GM12875 (cell line): ENCODE measurements at regions not wholly inside any gene's neighbourhood (a gene's known extent, or its start where the extent isn't known, plus 50 kb on each side); places are given as distances from the start of the nearest gene placed in this dataset.

Source experiments
- H3K4me3 ChIP-seq: one replicate; pipeline ENCODE4 v1.5.1; 2011; ENCODE audit warnings: low read depth, low read length, control low read depth
- TF ChIP-seq, protein P1 (sequence below): IDR thresholded peaks from 2 replicates; pipeline ENCODE4 v1.5.1; 2011; ENCODE audit warnings: low read depth, mild to moderate bottlenecking, control low read depth, inconsistent platforms, low read length, moderate library complexity, borderline replicate concordance; ENCODE audit not compliant: insufficient read depth

DNA sequence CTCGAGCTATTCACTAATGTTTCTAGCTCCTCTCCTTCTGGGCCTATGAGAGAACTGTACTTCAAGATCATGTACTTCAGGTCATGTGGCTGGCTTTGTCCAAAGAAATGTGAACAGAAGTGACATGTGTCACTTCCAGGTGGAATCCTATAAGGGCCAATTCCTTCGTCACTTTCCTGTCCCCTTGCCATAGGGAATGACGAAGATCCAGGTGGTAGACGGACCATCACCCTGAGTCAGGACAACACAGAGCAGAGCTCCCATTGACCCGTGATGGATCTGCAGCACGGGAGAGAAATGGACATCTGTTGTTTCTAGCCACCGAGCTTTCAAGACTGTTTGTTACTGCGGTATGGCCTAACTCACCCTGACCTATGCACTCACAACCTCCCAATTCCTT lies 157.0 kb downstream of the DRD1 start:
- H3K4me3 ChIP-seq, result no peak overlapping the region
- TF ChIP-seq, protein P1, sequence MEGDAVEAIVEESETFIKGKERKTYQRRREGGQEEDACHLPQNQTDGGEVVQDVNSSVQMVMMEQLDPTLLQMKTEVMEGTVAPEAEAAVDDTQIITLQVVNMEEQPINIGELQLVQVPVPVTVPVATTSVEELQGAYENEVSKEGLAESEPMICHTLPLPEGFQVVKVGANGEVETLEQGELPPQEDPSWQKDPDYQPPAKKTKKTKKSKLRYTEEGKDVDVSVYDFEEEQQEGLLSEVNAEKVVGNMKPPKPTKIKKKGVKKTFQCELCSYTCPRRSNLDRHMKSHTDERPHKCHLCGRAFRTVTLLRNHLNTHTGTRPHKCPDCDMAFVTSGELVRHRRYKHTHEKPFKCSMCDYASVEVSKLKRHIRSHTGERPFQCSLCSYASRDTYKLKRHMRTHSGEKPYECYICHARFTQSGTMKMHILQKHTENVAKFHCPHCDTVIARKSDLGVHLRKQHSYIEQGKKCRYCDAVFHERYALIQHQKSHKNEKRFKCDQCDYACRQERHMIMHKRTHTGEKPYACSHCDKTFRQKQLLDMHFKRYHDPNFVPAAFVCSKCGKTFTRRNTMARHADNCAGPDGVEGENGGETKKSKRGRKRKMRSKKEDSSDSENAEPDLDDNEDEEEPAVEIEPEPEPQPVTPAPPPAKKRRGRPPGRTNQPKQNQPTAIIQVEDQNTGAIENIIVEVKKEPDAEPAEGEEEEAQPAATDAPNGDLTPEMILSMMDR, result no peak

DNA sequence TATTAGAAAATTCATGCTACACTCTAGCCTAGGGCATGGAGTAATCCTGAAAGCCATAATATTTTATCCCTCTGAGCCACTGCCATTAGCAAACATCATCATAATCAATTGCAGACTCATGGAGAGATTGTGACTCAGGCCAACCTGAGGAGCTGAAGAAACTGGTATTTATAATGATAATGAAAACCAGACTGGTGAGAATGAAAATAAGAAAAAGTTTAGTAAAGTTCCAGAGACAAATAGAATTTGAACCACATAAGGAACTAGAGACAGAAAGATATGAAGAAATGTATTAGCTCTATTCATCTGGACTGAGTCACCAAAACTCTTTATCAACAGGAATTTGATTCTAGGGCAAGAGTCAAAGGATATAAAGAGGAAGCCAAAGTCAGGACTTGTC lies 158.7 kb downstream of the DRD1 start:
- TF ChIP-seq, protein P1, result no peak
- H3K4me3 ChIP-seq, result no peak overlapping the region

DNA sequence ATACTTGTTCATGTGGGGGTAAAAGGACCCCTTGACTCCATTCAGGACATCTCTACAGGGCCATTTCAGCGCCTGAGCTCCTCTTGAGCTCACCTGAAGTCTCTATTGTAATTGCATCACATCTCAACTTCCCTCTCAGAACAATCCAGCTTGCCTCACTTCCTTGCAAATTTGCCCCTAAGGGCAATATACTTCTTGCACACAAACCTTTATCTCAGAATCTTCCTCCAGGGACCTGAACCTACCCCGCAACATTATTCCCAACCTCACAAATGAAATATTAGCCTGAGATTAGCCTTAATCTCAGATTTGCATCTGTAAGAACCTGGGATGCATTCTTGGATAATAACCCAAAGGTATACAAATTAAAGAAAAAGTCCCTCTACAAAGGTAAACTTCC lies 159.2 kb downstream of the DRD1 start:
- TF ChIP-seq, protein P1, result no peak

DNA sequence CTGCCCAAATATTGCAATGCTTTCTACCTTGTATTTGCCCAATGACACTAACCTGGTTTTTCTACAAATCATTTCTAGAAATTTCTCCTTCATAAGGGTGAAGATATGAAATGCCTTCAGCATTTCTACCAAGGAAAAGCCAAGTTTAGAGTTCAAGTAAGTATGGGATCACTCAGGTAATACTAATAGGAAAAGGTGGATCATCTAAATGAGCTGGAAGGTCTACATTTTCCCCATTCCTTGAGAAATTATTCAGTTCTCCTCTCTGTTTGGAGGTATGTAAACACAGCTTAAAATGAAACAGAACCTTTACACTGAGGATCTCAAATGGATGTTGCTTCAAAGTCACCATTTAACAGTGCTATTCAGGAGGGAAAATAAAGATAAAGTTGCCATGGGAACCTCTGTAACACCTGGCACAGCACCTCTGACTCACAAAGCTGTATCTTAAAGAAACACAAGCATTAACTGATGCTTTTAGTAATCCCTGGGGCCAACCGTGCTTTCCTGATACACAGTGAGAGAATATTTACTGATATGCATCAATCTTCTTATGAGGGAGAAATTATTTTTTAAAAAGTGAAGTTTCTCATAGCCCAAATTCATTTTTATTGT lies 161.3 kb downstream of the DRD1 start:
- TF ChIP-seq, protein P1, result no peak
- no peak overlapping the region for H3K4me3 ChIP-seq

More for the DNA sequence above, 159.2 kb downstream of the DRD1 start:
- no peak overlapping the region for H3K4me3 ChIP-seq

DNA sequence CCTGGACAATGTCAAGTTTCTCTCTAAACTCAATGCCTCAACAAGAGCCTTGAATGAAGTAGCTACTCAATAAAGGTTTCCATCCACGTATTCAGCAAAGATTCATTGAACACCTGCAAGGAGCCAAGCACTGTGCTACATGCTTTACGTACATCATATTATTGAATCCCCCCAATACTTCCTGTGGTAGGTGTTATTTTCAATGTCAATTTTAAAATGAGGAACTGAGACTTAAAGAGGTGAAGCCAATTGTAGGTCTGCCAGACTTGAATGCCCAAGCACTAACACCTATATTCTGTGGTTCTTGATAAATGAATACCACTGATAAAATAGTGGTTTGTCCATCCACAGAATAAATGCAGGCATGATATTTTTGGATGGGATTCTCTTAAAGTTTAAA lies 162.3 kb downstream of the DRD1 start:
- TF ChIP-seq, protein P1, result no peak
- H3K4me3 ChIP-seq, result no peak overlapping the region

DNA sequence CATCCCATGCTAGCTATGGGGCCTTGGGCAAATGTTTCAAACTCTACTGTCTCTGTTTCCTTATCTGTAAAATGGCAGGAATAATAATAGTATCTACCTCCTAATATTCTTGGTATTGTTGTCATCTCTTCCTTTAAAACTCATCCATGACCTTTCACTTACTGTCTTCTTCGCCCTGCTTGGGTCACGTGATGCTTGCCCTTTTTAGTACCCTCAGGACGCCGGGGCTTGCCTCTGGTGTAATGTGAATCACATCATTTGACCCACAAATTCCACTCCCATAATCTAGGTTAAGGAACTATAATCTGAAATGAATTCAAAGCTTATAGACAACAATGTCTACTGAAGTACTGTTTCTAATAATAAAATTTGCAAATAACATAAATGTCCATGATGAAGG lies 162.7 kb downstream of the DRD1 start:
- TF ChIP-seq, protein P1, result no peak
- H3K4me3 ChIP-seq, result no peak overlapping the region

DNA sequence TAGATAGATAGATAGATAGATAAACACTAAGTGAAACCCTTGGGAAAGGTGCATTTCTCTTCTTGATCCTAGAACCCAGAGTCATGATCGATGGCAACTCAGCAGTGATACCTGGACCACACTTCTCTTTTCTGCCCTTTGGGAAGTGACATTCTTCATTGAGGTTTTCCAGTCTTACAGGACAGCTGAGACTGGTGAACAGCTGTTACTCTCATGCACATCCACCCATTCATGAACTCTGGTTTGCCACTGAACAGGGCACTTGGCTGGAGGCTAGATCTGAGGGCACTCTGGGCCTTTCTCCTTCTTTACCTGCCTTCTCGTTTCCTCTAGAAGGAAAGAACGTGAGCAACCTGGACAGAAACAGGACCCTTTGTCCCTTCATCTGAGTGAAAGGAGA lies 164.5 kb downstream of the DRD1 start:
- no peak overlapping the region for H3K4me3 ChIP-seq
- TF ChIP-seq, protein P1, result no peak
